ENCODE measurements at regions not wholly inside any gene's neighbourhood (a gene's known extent, or its start where the extent isn't known, plus 50 kb on each side); places are given as distances from the start of the nearest gene placed in this dataset.

- no peak for TF ChIP-seq CTCF (IDR thresholded peaks at IDR 0.05; ENCODE audit: insufficient read depth, low read length, poor library complexity, severe bottlenecking)
- H3K27me3 ChIP-seq (replicated peaks; ENCODE audit: control insufficient read depth, insufficient read depth, low read length): no peaks in the 10 kb centered on the region
- DNase-seq (ENCODE audit: extremely low read depth, insufficient read length): no peak
- H3K36me3 ChIP-seq (ENCODE audit: control insufficient read depth, insufficient read depth, low read length): no peaks in the 10 kb centered on the region
- no peak overlapping the region for H3K4me3 ChIP-seq (replicated peaks; ENCODE audit: low read depth, low read length)
Measured at GRCh38 chr6:165091121-165091785, 218.2 kb downstream of the C6orf118 start.

GRCh38 chr6:165090242-165090641 is 219.2 kb downstream of the C6orf118 start:
- H3K27me3 ChIP-seq (replicated peaks; ENCODE audit: control insufficient read depth, insufficient read depth, low read length): no peaks in the 10 kb centered on the region
- H3K36me3 ChIP-seq (ENCODE audit: control insufficient read depth, insufficient read depth, low read length): no peaks in the 10 kb centered on the region
- DNase-seq (ENCODE audit: extremely low read depth, insufficient read length): no peak
- TF ChIP-seq CTCF (IDR thresholded peaks at IDR 0.05; ENCODE audit: insufficient read depth, low read length, poor library complexity, severe bottlenecking): no peak
- H3K4me3 ChIP-seq (replicated peaks; ENCODE audit: low read depth, low read length): no peak overlapping the region

- no peak for TF ChIP-seq CTCF (IDR thresholded peaks at IDR 0.05; ENCODE audit: insufficient read depth, low read length, poor library complexity, severe bottlenecking)
- Histone ChIP-seq H3K4me3 (replicated peaks; ENCODE audit: low read depth, low read length) (no peak overlapping the region), H3K36me3 (ENCODE audit: control insufficient read depth, insufficient read depth, low read length) (no peaks in the 10 kb centered on the region), H3K27me3 (replicated peaks; ENCODE audit: control insufficient read depth, insufficient read depth, low read length) (no peaks in the 10 kb centered on the region)
- no peak for DNase-seq (ENCODE audit: extremely low read depth, insufficient read length)
Measured at GRCh38 chr6:165086814-165087213, 222.6 kb downstream of the C6orf118 start.

GRCh38 chr6:165082636-165083035 is 226.8 kb downstream of the C6orf118 start:
- Histone ChIP-seq H3K36me3 (ENCODE audit: control insufficient read depth, insufficient read depth, low read length) (no peaks in the 10 kb centered on the region), H3K4me3 (replicated peaks; ENCODE audit: low read depth, low read length) (no peak overlapping the region), H3K27me3 (replicated peaks; ENCODE audit: control insufficient read depth, insufficient read depth, low read length) (no peaks in the 10 kb centered on the region)
- no peak for DNase-seq (ENCODE audit: extremely low read depth, insufficient read length)
- TF ChIP-seq CTCF (IDR thresholded peaks at IDR 0.05; ENCODE audit: insufficient read depth, low read length, poor library complexity, severe bottlenecking): no peak

GRCh38 chr6:165081944-165082532 is 227.4 kb downstream of the C6orf118 start:
- H3K36me3 ChIP-seq (ENCODE audit: control insufficient read depth, insufficient read depth, low read length): no peaks in the 10 kb centered on the region
- no peak for DNase-seq (ENCODE audit: extremely low read depth, insufficient read length)

More at GRCh38 chr6:165081944-165082532, 227.4 kb downstream of the C6orf118 start:
- no peak for TF ChIP-seq CTCF (IDR thresholded peaks at IDR 0.05; ENCODE audit: insufficient read depth, low read length, poor library complexity, severe bottlenecking)
- Histone ChIP-seq H3K27me3 (replicated peaks; ENCODE audit: control insufficient read depth, insufficient read depth, low read length) (no peaks in the 10 kb centered on the region), H3K4me3 (replicated peaks; ENCODE audit: low read depth, low read length) (no peak overlapping the region)

Measured in GM06990 (cell line).